GM18505 (cell line): ENCODE measurements at regions not wholly inside any gene's neighbourhood (a gene's known extent, or its start where the extent isn't known, plus 50 kb on each side); places are given as distances from the start of the nearest gene placed in this dataset.

ENCODE experiments used
- ATAC-seq: cut with Tn5 transposase; IDR thresholded peaks from one replicate; pipeline ENCODE4 v1.9.1; 2021; ENCODE audit not compliant: unreplicated experiment
- POLR2A ChIP-seq: IDR thresholded peaks from 4 replicates; pipeline ENCODE4 v1.6.1; 2011; ENCODE audit warnings: borderline replicate concordance; ENCODE audit not compliant: insufficient read depth, insufficient read length; ENCODE audit errors: extremely low read depth

- TF ChIP-seq POLR2A: no peak
- no peak for ATAC-seq
Measured at GRCh38 chr4:28868841-28869240, 1851.3 kb upstream of the PCDH7 start.

GRCh38 chr4:28879178-28879577 lies 1841.0 kb upstream of the PCDH7 start:
- no peak for ATAC-seq
- no peak for TF ChIP-seq POLR2A

DNA sequence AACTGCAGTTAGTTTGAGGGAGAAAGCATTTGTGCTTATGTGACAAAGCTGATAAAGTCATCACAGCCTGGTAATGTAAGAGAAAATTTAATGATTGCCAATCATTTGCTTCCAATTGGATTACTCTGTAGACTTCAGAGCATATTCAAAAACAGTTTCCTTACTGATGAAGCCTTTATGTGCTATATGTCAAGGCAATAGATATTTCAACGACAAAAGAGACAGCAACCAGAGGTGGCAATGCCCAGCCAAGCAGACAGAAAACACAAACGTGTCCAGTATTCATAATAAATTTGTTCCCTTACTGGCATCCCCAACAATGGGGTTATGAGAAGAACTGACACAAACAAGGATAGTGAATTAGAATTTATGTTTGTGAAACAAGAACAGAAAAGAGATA lies 1840.3 kb upstream of the PCDH7 start:
- no peak for TF ChIP-seq POLR2A
- ATAC-seq: no peak

GRCh38 chr4:28883211-28883610 lies 1837.0 kb upstream of the PCDH7 start:
- no peak for TF ChIP-seq POLR2A
- no peak for ATAC-seq

DNA sequence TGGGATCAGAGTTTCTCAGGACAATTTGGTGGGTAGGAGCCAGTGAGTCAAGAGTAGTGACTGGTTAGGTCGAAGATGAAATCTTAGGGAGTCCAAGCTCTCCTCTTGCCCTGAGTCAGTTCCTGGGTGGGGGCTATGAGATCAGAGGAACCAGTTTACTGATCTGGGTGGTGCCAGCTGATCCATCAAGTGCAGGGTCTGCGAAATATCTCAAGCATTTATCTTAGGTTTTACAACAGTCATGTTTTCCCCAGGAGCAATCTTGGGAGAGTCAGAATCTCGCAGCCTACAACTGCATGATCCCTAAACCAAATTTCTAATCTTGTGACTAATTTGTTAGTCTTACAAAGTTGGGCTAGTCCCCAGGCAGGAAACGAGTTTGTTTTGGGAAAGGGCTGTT lies 1833.2 kb upstream of the PCDH7 start:
- ATAC-seq: no peak
- no peak for TF ChIP-seq POLR2A

DNA sequence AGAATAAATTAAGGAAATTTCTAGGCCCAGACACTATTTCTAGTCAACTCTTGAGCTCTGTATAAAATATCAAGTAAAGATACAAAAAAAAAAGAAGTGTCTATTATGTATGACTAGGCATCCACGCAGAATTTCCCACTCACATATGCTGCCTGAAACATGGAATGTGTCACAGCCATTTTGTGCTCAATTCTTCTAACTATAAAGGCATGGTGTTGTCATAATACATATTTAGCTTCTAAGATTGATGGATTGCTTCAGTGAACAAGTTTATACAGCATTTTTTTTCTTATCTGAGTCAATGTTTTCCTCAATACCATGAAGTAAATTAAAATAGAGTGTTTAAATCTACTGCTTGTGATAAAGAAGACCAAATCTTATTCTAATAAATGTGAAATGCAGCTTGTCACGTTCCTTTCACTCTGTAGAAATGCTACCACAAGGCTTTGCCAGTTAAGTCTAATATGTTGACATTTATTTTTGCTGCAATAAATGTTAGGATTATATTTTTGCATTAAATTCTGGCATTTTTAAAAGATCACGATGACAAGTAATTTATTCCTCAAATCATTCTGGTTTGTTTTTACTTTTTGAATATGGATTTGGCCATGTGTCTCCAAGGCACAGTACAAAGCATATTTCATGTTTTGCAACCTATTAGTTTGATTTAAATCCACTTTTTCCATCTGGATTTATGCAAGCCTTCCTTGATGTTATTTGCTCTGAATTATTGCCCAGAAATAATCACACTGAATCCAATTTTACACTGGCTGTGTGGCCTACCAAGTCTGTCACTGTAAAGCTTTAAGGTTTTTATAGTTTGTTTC lies 1829.0 kb upstream of the PCDH7 start:
- no peak for TF ChIP-seq POLR2A
- no peak for ATAC-seq

- no peak for TF ChIP-seq POLR2A
- no peak for ATAC-seq
Measured at GRCh38 chr4:28913466-28913865, 1806.7 kb upstream of the PCDH7 start.

- no peak for ATAC-seq
- no peak for TF ChIP-seq POLR2A
Measured at GRCh38 chr4:28916585-28916984, 1803.6 kb upstream of the PCDH7 start.

DNA sequence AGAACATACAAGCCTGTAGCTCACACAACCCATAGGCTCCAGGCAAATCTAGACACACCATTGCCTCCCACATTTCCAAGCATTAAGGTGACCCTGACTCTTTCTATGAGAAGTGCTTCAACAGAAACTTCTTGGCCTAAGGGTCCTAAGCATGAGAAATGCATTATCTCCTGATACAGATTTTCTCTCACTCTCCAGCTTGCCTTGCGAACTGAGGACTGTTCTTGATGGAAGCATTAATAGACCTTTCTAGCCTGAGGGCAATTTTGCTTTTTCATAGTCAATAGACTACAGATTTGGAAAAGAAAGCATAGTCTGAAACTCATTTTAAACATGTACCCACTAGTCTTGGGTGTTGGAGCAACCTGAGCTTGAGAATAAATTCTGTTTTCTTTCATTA lies 1801.3 kb upstream of the PCDH7 start:
- ATAC-seq: no peak
- no peak for TF ChIP-seq POLR2A

GRCh38 chr4:28921886-28922285 lies 1798.3 kb upstream of the PCDH7 start:
- TF ChIP-seq POLR2A: no peak
- no peak for ATAC-seq

GRCh38 chr4:28926156-28926555 lies 1794.0 kb upstream of the PCDH7 start:
- no peak for ATAC-seq
- no peak for TF ChIP-seq POLR2A

DNA sequence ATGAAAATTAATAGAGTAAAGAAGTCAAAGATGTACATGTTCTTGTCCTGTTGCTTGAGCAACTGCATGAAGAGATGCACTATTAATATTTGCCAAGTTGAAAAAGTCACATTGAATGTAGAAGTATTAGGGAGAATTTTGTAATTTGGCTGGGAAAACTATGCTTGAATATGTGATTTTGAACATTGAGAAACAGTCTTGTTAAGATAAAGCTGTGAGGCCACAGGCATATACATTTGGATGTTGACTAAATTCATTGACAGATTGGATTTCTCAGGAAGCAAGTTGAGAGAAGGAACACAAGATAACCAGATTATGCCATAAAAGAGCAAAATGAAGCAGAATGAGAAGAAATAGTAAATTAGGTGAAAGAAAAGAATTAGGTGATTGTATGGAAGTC lies 1777.5 kb upstream of the PCDH7 start:
- ATAC-seq: no peak
- no peak for TF ChIP-seq POLR2A

- TF ChIP-seq POLR2A: no peak
- no peak for ATAC-seq
Measured at GRCh38 chr4:28947374-28947773, 1772.8 kb upstream of the PCDH7 start.

GRCh38 chr4:28948501-28948900 lies 1771.7 kb upstream of the PCDH7 start:
- no peak for TF ChIP-seq POLR2A
- no peak for ATAC-seq
